Activated CD4-positive, alpha-beta T cell treated with anti-CD3 and anti-CD28 coated beads, Interleukin-10, Interleukin-2, amounts not matched to agents 100 ng/mL and 50 ng/mL, durations not matched to agents 16 hours and 8 hours (primary cell): ENCODE measurements at regions not wholly inside any gene's neighbourhood (a gene's known extent, or its start where the extent isn't known, plus 50 kb on each side); places are given as distances from the start of the nearest gene placed in this dataset.

ENCODE experiments used
- DNase-seq: peaks from one replicate; pipeline ENCODE4 v3.0.0-alpha.2; 2020

GRCh38 chr5:74279244-74279643 is 361.3 kb downstream of the ENC1 start:
- DNase-seq, result no peak

GRCh38 chr5:74277418-74277817 is 363.1 kb downstream of the ENC1 start:
- no peak for DNase-seq

GRCh38 chr5:74275171-74275992 is 365.1 kb downstream of the ENC1 start:
- DNase-seq, result no peak

- DNase-seq, result no peak
Observed at GRCh38 chr5:74274326-74274725, 366.2 kb downstream of the ENC1 start.

- no peak for DNase-seq
Observed at GRCh38 chr5:74272831-74273451, 367.6 kb downstream of the ENC1 start.

GRCh38 chr5:74272024-74272775 is 368.3 kb downstream of the ENC1 start:
- no peak for DNase-seq

GRCh38 chr5:74268297-74268696 is 372.2 kb downstream of the ENC1 start:
- no peak for DNase-seq

- no peak for DNase-seq
Observed at GRCh38 chr5:74266836-74267235, 373.7 kb downstream of the ENC1 start.

GRCh38 chr5:74266132-74266531 is 374.4 kb downstream of the ENC1 start:
- DNase-seq, result no peak

- DNase-seq, result no peak
Observed at GRCh38 chr5:74262544-74263207, 377.9 kb downstream of the ENC1 start.

- no peak for DNase-seq
Observed at GRCh38 chr5:74261866-74262265, 378.7 kb downstream of the ENC1 start.

- DNase-seq, result no peak
Observed at GRCh38 chr5:74261421-74261820, 379.1 kb downstream of the ENC1 start.

GRCh38 chr5:74259572-74259971 is 381.0 kb downstream of the ENC1 start:
- DNase-seq, result no peak

- DNase-seq, result no peak
Observed at GRCh38 chr5:74258314-74258665, 382.2 kb downstream of the ENC1 start.

GRCh38 chr5:74257645-74258313 is 382.7 kb downstream of the ENC1 start:
- DNase-seq, result no peak

GRCh38 chr5:74257060-74257527 is 383.4 kb downstream of the ENC1 start:
- no peak for DNase-seq

- DNase-seq, result no peak
Observed at GRCh38 chr5:74255692-74256392, 384.7 kb downstream of the ENC1 start.

- no peak for DNase-seq
Observed at GRCh38 chr5:74254257-74254656, 386.3 kb downstream of the ENC1 start.

GRCh38 chr5:74252044-74252443 is 388.5 kb downstream of the ENC1 start:
- no peak for DNase-seq

GRCh38 chr5:74251141-74252035 is 389.1 kb downstream of the ENC1 start:
- DNase-seq, result no peak
